GM19025 (cell line): ENCODE measurements at regions not wholly inside any gene's neighbourhood (a gene's known extent, or its start where the extent isn't known, plus 50 kb on each side); places are given as distances from the start of the nearest gene placed in this dataset.

Experiments
- ATAC-seq: cut with Tn5 transposase; IDR thresholded peaks from one replicate; pipeline ENCODE4 v1.9.1; 2021; ENCODE audit warnings: mild to moderate bottlenecking, low read depth, moderate library complexity; ENCODE audit not compliant: unreplicated experiment

DNA sequence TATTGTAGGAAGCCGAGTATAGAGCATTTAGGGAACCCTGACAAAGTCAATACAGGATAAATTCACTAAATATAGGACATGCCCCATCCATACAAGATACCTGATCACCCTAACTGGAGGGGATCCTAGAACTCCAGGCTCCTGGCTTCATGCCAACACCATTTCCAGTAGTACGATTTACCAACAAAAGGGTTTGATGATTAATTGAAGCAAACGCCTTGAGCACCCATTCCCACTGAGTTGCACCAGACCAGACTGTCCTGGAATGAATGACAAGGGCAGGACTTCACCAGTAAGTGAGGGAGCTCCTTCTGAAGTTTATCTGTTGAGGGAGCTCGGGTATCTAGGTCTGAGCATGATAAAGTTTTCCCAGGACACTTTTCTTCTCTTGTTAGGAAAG is 327.2 kb upstream of the MSX2 start:
- no peak for ATAC-seq

DNA sequence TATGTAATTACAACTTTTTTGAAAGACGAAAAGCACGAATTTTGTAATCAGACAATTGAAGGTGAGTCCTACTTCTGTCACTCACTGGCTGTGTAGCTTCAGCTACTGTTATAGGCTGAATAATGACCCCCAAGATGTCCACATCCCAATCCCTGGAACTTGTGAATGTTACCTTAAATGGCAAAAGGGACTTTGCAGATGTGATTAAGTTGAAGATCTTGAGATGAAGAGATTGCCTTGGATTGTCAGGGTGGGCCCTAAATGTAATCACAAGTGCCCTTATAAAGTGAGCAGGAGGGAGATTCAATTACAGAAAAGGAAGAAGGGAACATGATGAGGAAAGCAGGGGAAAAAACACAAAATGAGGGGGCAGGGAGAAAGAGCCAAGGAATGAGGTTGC is 326.2 kb upstream of the MSX2 start:
- no peak for ATAC-seq

DNA sequence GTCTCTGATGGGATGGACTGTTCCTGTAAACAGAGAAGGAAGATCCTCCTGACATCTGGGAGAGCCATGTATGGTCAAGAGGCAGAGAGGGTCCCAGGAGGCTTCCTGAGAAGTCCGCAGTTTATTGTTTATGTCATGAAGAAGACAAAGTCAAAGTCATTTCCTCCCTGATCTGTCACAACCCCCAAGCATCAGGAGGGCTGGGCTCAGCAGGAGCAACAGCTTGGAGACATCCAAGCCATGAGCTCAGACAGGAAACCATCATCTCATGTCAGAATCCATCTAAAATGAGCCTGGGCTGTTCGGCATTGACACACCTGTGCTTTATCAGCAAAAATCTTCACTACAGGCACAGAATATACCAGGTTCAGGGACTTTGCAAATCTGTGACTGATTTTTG is 325.0 kb upstream of the MSX2 start:
- no peak for ATAC-seq

DNA sequence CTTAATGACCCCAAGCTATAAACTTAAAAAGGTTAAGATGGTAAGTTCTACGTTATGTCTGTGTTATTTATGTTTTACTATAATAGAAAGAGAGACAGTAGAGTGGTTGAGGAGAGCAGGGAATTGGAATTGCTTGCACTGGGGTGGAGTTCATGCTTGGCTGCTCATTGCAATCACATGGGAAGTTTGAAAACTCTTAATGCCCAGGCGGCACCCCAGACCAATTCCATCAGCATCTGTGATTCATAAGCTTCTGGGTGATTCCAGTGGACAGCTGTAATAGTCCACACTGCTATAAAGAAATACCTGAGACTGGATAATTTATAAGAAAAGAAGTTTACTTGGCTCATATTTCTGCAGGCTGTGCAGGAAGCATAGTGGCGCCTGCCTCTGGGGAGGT is 323.9 kb upstream of the MSX2 start:
- ATAC-seq = no peak

DNA sequence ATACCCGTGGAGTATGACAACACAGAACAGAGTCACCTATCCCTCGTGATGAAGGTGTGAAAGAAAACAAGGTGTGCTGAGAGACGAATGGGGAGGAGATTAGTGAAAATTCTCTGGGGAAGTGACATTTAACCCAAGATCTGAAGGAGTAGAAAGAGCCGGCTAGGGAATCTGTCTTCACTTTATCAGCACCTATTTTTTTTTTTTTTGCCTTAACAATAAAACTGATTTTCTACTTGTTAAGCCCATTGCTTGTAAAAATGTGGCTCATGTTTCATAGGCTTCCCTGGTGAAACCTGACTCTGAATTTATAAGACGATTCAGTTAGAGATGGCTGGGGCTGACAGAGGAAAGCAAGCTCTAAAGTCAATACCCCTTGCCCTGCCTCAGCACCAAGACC is 322.6 kb upstream of the MSX2 start:
- no peak for ATAC-seq

DNA sequence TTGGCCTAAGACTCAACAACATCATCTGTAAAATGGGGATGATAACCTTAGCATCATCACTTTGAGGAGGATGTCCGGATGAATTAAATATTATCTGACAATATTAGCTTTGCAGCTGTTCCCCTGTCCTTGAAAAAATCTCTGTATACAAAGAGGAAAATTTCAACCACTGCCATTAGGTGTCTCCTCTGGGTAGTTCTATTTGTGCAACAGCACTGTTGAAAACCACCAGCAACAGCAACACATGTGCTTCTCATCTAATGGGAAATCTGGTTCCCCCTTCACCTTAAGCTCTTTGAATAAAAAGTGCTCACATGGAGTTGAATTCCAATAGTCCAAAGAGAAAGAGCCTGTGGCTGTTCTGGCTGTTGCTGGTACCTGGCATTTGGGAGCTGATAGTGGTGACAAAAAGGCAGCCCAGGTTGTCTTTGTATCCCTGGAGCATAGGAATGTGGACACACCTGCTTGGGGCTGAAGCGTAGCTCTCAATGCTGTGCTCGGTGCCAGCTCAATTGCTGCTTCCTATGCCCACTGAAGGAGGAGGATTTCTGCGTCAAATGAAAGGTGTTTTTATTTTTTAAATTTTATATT is 322.1 kb upstream of the MSX2 start:
- ATAC-seq = no peak

DNA sequence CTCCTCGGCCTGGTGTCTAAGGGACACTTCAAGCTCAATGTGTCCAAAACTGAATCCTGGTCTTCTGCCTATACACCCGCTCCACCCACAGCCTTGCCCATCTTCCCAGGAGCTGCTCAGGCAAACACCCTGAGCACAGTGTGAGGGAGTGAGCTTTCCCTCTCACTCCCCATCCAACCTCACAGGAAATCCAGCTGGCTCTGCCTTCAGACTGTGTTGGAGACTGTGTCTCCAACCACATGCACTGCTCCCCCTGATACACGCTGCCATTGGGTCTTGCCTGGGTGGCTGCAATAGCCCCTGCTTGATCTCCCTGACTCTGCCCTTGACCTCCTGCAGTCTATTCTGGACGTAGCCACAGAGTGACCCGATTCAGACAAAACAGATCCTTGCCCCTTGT is 319.5 kb upstream of the MSX2 start:
- ATAC-seq = no peak

DNA sequence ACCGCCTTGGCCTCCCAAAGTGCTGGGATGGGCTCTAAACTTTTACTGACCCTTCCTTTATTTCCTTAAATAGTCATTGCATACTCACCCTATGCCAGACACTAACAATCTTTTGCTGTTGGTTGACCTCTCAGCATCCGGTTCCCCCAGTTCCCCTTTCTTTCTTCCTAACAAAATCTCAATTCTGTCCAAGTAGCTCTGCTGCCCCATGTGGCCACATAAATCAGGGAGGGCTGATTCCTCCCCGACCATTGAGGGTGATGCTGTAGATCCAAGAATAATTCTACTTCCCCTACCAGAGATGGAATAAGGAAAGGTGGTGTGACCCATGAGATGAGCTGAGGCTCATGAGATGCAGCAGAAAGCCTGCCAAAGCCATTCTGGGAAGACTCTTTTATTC is 315.3 kb upstream of the MSX2 start:
- no peak for ATAC-seq

DNA sequence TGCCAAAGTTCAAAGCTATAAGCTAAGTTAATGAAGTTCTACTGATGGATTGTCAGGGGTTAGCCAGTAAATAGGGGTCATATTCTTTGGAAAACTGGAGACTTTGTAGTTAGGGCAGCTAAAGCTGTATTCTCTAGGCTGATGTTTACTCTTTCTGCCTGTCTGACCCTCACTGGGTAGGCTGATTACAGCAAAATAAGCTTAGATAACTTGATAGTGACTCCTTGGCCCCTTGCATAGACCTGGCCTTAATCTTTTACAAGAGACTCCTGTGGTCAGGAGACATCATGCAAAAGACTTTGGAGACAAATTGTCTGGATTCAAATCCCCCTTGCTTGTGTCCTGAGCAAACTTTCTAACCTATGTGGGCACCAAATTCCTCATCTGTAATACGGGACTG is 314.4 kb upstream of the MSX2 start:
- ATAC-seq = no peak

DNA sequence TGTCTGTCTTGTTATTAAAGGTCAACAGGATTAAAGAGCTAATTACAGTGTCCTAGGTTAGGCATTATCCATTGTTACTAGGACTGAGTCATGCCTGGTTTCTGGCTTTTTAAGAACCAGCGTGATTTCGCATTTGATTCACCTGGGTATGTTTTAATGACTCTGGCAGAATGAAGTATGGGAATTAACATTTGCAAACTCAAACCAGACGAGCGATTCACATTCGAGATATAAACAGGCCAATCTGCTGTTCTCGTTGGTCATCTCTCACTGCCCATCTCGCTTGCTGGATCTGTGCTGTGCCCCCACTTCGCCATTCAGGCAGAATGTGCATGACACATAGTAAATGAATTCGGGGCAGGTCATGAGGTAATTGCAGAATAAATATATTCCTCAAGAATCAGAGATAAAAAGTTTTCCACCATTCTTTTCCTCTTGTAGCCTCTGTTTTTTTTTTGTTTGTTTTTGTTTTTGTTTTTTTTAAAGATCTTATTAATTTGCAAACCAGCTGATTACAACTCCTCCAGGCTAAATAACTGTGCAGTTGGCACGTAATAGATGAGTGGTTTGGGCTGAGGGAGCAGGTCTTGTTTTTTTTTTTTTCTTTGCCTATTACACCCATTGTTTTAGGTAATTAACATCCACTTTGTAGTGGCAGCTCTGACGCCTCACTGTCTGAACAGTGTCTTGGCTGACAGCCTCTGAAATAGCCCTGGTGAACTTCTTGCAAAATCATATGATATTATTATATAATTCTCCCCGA is 313.5 kb upstream of the MSX2 start:
- ATAC-seq = no peak

DNA sequence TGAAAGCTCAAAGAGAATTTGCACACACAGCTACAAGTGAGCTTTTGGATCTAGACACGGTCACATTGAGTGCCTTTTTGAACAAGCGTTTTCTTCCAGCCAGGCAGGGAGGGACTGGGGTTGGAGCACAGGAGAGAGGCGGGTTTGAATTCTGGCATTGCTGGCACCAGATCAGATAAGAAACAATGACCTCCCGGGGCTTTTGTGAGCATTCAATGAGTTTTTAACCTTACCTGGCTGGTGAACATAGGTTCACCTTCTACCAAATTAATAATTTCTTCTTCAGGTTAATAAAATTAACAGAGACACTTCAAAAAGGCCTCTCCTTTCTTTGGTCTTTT is 312.9 kb upstream of the MSX2 start:
- ATAC-seq = no peak

DNA sequence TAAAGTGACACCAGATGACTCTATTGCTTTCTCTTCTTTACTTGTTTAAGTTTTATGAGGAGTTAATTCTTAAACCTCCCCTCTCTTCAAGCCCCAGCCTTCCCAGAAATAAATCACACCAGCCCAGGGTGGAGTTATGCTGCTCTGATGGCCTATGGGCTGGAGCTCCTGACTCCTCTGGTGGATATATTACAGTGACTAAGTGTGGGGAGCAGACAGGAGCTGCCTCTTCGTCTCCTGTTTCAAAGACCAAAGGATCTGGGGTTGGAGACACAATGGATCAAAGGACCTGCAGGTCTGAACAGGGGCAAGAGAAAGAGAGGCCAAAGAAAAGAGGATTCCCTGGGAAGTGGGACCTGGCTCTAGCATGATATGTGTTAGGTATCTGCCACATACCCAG is 312.0 kb upstream of the MSX2 start:
- ATAC-seq = no peak

DNA sequence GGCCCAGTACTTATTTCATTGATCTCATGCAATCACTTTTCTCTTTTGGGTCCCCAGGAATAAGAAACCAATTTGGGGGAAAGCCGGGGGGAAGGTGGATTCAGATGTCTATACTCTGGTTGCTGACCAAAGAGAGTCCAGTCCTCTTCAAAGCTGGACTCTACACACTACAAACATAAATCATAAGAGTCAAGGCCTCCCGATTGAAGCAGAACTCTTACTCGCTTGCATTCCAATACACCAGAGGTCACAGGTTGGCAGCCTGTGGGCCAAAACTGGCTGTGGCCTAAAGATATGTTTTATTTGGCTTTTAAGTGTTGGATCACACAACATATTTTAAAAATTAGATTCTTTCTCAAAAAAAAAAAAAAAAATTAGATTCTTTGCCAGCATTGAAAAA is 311.4 kb upstream of the MSX2 start:
- no peak for ATAC-seq

DNA sequence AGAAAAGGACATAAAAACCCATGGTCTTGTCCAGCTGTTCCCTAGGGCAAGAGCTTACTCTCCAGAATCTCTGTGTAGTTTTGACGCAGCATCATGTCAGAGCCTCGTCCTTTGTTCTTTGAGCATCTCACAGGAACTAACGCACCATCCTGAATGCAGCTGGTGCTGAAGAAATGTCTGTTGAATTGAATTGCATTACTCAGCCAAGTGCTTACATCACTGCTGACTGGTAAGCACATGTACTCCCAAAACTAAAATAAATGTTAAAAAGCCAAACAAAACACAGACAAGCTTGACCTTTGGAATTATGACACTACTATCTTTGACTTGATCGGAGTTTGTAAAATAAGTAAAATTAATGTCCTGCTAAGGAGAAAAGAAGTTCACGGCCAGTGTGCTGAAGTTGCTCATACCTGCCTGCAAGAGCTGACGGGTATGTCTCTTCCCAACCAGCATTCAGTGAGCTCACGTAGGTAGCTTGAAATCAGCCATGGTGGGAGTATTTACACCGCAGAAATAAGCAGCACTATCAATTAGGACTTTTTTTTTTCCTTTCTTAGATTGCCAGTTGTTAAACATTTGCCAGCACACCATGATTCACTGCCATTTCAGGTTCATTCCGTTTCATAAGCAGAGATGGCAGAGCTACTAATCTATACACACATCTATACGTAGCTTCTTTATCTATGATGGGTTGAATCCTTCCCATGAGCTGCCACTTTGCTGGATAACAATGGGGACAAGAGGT is 310.6 kb upstream of the MSX2 start:
- ATAC-seq = no peak

DNA sequence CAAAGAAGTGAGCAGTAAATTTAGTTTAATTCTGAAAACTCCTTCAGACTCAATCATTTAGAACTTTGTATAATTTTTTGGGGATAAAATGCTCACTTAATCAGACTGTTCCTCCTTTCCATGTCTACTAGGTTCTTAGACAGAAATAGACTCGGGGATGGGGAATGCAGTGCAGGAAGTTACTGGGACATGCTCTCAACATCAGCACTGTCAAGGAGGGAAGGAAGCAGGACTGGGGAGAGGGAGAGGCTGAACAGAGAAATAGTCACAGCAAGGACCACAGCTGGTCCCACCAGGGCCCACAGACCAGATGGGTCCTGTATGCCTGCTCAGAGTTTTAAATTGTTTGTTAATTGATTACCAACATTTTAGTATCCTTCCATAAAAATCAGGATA is 310.1 kb upstream of the MSX2 start:
- ATAC-seq = no peak

DNA sequence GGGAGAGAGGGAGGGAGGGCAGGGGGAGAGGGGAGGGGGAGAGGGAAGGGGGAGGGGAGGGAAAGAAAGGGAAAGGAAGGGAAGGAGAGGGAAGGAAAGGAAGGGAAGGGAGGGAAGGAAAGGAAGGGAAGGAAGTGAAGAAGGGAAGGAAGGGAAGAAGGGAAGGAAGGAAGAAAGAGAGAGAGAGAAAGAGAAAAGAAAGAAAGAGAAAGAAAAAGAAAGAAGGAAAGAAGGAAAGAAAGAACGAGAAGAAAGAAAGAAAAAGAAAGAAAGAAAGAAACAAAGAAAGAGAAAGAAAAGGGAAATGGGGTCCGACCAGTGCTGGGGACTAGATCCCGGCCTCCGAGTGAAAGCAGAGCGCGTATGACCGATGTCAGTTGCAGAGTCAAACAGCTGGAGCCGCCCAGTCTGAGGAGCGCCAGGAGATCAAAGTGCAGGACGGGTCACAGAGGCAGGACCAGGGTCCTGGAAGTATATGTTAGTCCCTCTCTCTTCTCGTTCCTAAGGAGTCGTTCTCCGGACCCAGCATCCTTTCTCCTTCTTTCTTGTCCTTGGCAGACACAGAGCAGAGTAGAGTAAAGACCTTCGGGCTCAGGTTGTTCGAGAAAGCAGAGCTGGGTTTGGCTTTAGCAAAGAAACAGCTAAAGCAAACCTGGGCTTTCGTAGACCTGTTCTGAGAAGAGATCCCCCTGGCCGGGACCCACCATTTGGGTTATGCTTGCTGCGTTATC is 305.4 kb upstream of the MSX2 start:
- no peak for ATAC-seq

DNA sequence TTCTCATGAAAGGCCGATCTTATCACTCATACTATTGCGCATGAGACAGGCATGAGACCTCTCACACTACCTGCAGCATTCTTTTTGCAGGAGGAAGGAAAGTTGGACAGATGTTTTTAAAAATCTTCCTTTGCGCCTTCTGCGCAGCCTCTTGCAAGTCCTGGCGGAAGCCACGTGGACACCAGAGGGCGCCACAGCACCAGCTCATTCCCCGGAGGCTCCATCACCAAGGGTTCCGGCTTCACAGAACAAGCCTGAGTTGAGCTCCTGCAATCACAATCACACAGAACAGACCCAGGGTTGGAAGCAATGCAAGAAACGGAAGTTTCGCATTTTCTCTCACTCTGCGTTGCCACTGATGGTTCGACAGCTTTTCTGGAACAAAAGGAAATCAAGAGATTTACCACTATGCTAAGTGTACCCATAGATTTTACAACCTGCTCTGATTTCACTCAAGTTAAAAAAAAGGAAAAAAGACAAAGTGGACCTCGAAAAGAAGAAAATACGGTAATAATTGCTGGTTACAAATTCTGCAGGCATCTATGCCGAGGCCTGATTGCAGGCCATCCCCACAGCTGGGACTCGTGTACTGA is 304.7 kb upstream of the MSX2 start:
- no peak for ATAC-seq

DNA sequence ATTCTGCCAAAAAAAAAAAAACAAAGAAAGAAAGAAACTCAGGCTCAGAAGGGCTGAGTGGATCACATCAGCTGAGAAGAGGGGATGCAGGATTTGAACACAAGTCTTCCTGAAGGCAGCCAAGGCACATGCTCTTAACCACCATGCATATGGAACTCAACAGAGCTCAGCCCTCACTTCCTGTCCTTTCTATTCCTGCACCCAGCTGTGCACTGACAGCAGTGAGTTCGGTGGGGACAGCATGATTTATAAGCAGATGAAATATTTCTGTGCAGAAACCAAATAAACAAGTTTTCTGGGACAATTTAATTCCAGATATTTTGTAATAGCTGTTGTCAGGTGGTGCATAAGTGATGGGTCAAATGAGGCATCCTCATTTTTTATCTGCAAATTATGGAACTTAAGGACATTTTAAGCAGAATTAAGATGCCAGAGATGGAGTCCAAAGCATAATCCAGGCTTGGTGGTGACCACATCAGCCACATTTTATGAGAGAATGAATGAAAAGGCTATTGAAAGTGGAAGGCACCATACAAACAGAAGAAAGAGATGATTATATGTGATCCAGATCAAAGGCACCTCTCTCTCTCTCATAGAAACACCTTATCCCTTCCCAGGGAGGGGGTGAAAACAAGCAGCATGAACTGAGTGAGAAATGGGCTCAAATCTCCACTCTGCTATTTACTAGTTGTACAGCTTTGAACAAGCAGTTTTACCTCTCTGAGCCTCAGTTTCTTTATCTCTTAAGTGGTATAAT is 303.6 kb upstream of the MSX2 start:
- no peak for ATAC-seq

DNA sequence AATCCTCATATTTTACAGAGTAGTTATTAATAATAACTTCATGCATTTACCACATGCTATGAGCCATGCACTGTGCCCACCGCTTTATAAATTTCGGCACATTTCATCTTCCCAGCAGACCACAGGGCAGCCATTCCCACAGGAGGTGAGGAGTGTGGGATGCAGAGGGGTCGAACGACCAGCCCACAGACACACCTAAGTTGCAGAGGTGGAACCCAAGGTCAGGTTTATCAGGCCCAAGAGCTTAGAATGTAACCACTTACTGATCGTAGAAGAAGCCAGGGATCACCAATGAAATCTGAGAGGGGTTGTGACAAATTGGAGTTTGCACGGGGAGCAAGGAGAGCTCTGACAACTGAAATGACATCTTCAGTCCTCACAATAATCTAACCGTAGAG is 303.0 kb upstream of the MSX2 start:
- no peak for ATAC-seq

DNA sequence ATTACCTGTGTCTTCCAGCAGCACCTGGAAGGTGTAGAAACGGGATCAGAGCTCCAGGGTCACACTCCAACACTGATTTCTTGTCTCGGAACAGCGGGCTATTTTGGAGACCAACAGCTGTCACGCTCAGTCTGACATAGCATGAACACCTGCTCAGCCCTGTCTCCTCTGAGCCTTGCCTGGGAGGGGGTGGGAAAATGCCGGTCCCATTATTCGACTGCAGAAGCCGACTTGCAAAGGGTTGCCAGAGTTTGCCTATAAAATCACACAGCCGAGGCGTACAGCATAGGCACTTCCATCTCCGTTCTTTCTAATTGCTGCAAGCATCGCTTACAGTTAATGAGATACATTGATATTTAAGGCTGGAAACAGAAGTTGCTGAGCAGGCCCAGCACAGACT is 300.8 kb upstream of the MSX2 start:
- no peak for ATAC-seq
